Breast epithelium (tissue), 3 donors: ENCODE measurements at regions not wholly inside any gene's neighbourhood (a gene's known extent, or its start where the extent isn't known, plus 50 kb on each side); places are given as distances from the start of the nearest gene placed in this dataset.

ENCODE experiments used
- POLR2A ChIP-seq: fragments of 450-650 bp; IDR thresholded peaks from one replicate; pipeline ENCODE4 v1.6.1; 2016; ENCODE audit warnings: antibody characterized with exemption, mild to moderate bottlenecking, moderate library complexity
- TF ChIP-seq, protein P1 (sequence below), 3 donors: fragments of 450-650 bp; IDR thresholded peaks; one replicate each; pipeline ENCODE4 v1.5.1; 2016 to 2017; ENCODE audit warnings: antibody characterized with exemption in 3 of 3, mild to moderate bottlenecking in 3 of 3, moderate library complexity in 3 of 3

DNA sequence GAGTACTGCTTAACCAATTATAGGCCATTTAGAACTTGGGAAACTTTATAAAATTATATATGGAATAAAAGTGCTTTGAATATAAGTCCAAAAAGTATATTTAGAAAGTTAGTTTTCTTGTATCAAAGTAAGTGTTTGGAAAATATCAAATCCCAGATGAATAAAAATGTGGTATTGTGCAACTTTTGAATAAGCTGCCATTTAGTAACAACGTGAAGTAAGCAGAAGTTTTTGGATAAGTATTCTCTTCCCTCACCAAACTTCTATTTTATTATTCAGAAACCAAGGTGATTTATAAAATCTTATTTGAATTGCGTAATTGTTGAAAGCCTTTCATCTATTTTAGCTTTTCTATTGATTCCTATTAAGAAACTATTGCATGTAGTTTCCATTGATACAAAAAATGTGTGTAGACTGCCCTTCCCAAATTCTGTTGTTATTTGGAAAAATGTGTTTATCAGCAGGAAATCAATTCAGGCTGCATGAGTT, 806.2 kb downstream of the NSUN3 start:
- TF ChIP-seq, protein P1, sequence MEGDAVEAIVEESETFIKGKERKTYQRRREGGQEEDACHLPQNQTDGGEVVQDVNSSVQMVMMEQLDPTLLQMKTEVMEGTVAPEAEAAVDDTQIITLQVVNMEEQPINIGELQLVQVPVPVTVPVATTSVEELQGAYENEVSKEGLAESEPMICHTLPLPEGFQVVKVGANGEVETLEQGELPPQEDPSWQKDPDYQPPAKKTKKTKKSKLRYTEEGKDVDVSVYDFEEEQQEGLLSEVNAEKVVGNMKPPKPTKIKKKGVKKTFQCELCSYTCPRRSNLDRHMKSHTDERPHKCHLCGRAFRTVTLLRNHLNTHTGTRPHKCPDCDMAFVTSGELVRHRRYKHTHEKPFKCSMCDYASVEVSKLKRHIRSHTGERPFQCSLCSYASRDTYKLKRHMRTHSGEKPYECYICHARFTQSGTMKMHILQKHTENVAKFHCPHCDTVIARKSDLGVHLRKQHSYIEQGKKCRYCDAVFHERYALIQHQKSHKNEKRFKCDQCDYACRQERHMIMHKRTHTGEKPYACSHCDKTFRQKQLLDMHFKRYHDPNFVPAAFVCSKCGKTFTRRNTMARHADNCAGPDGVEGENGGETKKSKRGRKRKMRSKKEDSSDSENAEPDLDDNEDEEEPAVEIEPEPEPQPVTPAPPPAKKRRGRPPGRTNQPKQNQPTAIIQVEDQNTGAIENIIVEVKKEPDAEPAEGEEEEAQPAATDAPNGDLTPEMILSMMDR (IDR thresholded peaks at IDR 0.05): no peak
- no peak for TF ChIP-seq POLR2A
